AG08395 (cell line): ENCODE measurements at regions not wholly inside any gene's neighbourhood (a gene's known extent, or its start where the extent isn't known, plus 50 kb on each side); places are given as distances from the start of the nearest gene placed in this dataset.

Source experiments
- DNase-seq: peaks from one replicate; pipeline ENCODE4 v3.0.0; 2012; ENCODE audit warnings: mixed read lengths, low spot score

DNA sequence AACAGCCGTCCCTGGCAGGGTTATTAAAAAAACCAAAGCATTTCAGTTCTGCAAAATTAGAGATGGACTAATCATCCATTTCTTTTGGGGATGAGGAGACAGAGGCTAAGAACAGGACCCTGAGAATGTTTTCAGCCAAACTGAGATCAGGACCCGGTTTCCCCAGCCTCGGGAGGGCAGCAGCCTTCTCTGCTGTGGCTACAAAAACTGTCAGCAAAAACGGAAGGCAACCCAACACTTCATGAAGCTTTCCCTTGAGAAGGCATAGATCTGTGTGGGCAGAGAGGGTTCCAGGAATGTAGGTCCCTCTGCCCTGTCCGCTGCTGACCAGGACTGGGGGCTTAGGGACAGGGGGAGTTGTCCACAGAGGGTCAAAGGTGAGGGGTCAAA lies 313.5 kb downstream of the TCERG1L start:
- no peak for DNase-seq

DNA sequence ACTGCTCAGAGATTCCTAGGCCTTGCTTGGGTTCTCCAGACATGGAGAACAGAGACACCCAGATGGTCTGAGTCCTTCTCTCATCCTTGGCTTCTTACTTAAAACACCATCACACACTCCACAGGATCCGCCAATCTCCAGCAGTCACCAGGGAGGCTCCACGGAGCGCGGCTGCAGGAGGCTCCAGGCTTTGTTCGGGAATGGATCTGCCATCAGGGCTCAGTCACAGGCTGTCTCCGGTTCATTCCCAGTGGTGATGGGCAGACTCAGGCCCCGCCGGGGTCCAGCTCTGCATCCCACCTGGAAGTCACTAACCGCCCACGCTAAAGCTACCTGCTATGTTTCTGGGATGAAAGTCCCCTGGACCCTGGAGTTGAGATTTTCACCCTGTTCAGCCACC lies 312.9 kb downstream of the TCERG1L start:
- DNase-seq: no peak

DNA sequence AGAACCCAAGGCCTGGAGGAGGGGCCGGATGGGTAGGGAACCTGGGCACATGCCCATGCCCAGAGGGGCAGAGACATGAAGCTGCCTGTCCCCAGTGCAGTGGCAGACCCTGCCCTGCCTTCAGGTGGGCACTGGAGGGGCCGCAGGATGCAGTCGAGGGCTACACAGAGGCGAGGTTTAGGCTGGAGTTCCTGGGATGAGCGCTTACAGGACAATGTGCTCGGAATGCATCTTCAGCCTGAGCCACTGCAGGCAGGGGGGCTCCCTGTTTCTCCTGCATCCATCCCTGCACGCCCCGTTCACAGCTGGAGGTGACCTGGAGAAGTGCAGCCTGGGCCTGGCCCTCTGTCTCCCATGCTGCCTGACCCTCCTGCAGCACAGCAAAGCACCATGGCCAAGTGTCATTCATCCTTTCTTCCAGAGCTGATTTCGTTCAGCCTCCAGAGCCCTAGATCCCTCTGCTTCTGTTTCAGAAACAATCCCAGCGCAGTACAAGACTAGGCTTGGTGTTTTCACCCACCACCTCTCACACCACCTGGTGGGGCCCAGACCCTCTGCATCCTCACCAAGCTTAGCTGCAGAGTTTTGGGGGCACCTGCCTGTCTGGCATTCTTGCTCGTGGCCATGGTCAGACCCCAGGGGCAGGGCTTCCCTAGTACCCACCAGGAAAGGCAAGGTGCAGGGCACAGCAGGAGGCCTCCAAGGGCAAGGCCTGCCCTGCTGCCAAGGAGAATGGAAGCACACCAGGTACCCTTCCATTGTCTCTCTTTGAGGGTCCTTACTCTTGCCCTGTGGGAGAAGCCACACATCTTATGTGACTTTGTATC lies 311.9 kb downstream of the TCERG1L start:
- DNase-seq: no peak

DNA sequence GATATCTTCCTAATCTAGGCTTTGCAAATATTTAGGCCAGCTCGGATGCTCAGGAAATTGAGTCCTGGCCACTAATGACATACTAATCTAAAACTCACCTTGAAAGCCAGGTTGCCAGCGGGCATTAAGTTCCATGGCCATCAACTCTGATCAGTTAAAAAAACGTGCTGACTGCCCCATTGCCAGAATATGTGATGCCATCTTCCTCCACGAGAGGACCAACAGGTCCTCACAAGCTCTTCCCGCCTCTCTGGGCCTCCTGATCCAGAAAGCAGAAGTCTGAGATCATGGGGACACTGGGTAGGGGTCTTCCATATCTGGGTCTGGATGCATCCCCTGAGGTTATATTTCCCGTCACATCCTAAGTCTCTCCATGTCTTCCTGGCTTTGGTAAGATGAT lies 311.3 kb downstream of the TCERG1L start:
- no peak for DNase-seq

GRCh38 chr10:131000743-131001142 lies 310.8 kb downstream of the TCERG1L start:
- no peak for DNase-seq

GRCh38 chr10:131001438-131001837 lies 310.1 kb downstream of the TCERG1L start:
- DNase-seq: no peak

DNA sequence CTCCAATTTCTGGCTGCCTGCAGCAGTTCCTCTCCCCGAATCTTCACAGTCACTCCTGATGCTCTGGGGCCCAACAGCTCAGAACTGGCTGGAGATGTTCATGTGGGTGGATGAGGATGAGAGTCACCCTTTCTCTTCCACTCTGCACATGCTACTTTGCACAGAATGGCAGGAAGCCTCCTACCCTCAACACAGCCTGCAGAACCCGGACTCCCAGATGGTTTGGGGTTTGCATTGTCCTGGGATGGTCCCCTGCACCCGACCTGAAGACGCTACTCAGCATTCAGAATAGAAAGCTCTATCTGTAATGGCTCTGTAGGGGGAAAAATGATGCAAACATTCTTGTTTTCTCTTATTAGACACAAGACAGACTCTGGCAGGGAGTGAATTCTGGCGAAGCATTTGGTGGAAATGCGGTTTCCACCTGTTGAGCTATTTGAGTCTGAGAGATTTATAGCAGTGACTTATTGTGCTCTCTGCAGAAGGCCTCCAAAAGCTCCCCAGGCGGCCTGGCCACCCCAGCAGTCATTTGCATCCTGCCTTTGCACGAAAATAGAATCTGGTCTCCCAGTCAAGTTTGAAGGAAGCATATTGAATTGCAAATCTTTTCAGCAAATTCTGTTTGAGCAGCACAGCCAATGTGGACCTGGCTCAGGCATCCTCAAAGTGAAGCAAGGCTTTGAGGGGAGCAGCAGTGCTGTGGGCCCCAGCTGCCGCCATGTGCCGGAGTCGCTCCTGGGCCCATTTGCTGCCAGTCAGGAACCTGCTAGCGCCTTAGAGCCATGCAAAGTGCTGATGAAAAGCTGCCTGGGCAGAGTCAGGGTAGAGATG lies 309.3 kb downstream of the TCERG1L start:
- no peak for DNase-seq

- DNase-seq: no peak
Measured at GRCh38 chr10:131003455-131003854, 308.1 kb downstream of the TCERG1L start.

GRCh38 chr10:131004276-131004675 lies 307.2 kb downstream of the TCERG1L start:
- no peak for DNase-seq

- DNase-seq: no peak
Measured at GRCh38 chr10:131006458-131007256, 304.9 kb downstream of the TCERG1L start.

DNA sequence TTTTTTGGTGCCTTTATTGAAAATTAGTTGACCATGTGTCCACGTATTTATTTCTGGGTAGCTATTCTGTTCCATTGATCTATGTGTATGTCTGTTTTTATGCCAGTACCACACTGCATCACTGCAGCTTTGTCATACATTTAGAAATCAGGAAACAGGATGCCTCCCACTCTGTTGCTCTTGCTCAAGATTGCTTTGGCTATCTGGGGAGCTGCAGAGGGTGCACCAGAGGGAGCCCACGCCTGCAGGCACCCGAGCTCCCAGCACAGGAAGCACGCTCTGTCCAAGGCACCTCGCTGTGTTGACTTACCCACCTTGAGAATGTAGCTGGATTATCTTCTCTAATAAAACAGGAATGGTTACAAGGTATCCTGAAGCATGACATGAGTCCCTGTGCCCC lies 301.7 kb downstream of the TCERG1L start:
- DNase-seq: no peak

DNA sequence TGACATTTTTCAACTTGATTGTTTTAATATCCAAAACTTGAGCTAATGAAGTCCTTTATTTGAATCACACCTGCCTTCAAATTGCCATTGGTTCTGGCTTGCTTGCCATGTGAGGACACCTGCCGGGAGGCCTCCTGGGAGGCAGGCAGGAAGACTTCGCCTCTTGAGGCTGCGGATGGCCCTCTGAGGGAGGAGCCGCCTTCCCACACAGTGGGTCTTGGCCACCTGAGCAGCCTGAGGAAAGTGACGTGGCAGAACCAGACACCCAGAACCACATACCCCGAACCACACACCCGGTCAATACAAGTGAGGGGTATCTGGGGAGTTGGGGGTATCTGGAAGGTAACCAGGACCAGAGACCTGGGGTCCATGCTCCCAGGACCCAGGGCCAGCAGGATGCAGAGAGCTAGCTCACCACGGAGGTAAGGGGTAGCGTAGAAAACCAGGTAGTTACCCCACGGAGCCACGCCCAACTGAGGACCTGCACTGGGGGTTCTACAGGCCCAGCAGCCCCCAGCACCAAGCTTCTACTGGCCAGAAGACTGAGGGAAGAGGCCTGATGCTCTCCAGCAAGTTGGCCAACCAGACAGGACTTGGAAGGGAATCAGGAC lies 300.5 kb downstream of the TCERG1L start:
- no peak for DNase-seq

GRCh38 chr10:131011936-131012640 lies 299.4 kb downstream of the TCERG1L start:
- no peak for DNase-seq

DNA sequence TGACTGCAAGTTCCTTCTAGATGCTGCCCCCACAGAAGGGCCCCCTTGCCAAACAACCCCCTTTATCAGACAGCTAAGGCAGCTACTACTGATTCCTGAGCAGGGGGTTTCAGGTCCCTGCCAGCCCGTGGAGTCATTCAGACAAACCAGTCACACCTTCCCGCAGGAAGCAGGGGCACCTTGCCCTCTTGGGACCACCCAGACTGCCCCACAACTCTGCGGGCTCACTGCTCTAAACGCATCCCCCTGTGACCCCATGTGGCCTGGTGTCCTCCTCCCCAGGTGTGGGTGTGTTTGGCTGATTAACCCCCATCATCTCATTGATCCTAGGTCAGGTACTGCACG lies 298.9 kb downstream of the TCERG1L start:
- no peak for DNase-seq

- DNase-seq: no peak
Measured at GRCh38 chr10:131013281-131013912, 298.1 kb downstream of the TCERG1L start.

- no peak for DNase-seq
Measured at GRCh38 chr10:131014271-131014670, 297.2 kb downstream of the TCERG1L start.

- DNase-seq: no peak
Measured at GRCh38 chr10:131015271-131015670, 296.2 kb downstream of the TCERG1L start.

GRCh38 chr10:131016556-131016955 lies 295.0 kb downstream of the TCERG1L start:
- DNase-seq: no peak

- DNase-seq: no peak
Measured at GRCh38 chr10:131017566-131018285, 293.8 kb downstream of the TCERG1L start.

GRCh38 chr10:131018886-131019500 lies 292.5 kb downstream of the TCERG1L start:
- no peak for DNase-seq
